Mesenteric fat pad (tissue), 1 donor: ENCODE measurements at regions not wholly inside any gene's neighbourhood (a gene's known extent, or its start where the extent isn't known, plus 50 kb on each side); places are given as distances from the start of the nearest gene placed in this dataset.

Experiments used
- DNase-seq: peaks from one replicate; pipeline ENCODE4 v3.0.0-alpha.2; 2020; ENCODE audit warnings: low spot score
- donor health status: DM: yes; HTN: yes; CAD: no.

- peak; percentile 79 for DNase-seq
Observed at GRCh38 chr9:129273941-129274684, 96.1 kb upstream of the IER5L start.

- DNase-seq, result peak; percentile 49
Observed at GRCh38 chr9:129273136-129273895, 95.3 kb upstream of the IER5L start.

GRCh38 chr9:129272348-129273025, 94.4 kb upstream of the IER5L start:
- peak; percentile 53 for DNase-seq

GRCh38 chr9:129270903-129271431, 92.9 kb upstream of the IER5L start:
- DNase-seq, result peak; percentile 55

- DNase-seq, result no peak
Observed at GRCh38 chr9:129270205-129270604, 92.1 kb upstream of the IER5L start.

- no peak for DNase-seq
Observed at GRCh38 chr9:129267141-129267540, 89.1 kb upstream of the IER5L start.

GRCh38 chr9:129266536-129266935, 88.5 kb upstream of the IER5L start:
- no peak for DNase-seq

- no peak for DNase-seq
Observed at GRCh38 chr9:129264388-129264787, 86.3 kb upstream of the IER5L start.

- DNase-seq, result no peak
Observed at GRCh38 chr9:129263836-129264235, 85.8 kb upstream of the IER5L start.

GRCh38 chr9:129262261-129262660, 84.2 kb upstream of the IER5L start:
- no peak for DNase-seq

- DNase-seq, result peak; percentile 24
Observed at GRCh38 chr9:129259375-129259774, 81.3 kb upstream of the IER5L start.

- DNase-seq, result peak; percentile 82
Observed at GRCh38 chr9:129258823-129259301, 80.8 kb upstream of the IER5L start.

GRCh38 chr9:129258124-129258822, 80.2 kb upstream of the IER5L start:
- DNase-seq, result peak; percentile 97

GRCh38 chr9:129256959-129257713, 79.1 kb upstream of the IER5L start:
- DNase-seq, result peak; percentile 68

- no peak for DNase-seq
Observed at GRCh38 chr9:129254566-129255287, 76.7 kb upstream of the IER5L start.

GRCh38 chr9:129253803-129254381, 75.8 kb upstream of the IER5L start:
- peak; percentile 90 for DNase-seq

- peak; percentile 84 for DNase-seq
Observed at GRCh38 chr9:129252937-129253802, 75.1 kb upstream of the IER5L start.

- DNase-seq, result no peak
Observed at GRCh38 chr9:129250786-129251185, 72.7 kb upstream of the IER5L start.
